ENCODE measurements at regions not wholly inside any gene's neighbourhood (a gene's known extent, or its start where the extent isn't known, plus 50 kb on each side); places are given as distances from the start of the nearest gene placed in this dataset.

GRCh38 chr14:95018821-95019220, 138.5 kb downstream of the DICER1 start:
- no peaks in the 10 kb centered on the region; a peak in 1 of 7 replicates for H3K36me3 Mint-ChIP-seq (ENCODE audit: insufficient read depth in 1 of 3, low read depth in 3 of 3)

More at GRCh38 chr14:95018821-95019220, 138.5 kb downstream of the DICER1 start:
- no peak overlapping the region for H4K91ac ChIP-seq (ENCODE audit: insufficient read length, low read depth, low read length)
- DNase-seq, result no peak
- H2BK120ac ChIP-seq (ENCODE audit: low read depth, low read length, poor library complexity, severe bottlenecking), result no peak overlapping the region
- H2AFZ ChIP-seq (ENCODE audit: low read length), result no peak overlapping the region
- H4K20me1 ChIP-seq (ENCODE audit: control insufficient read depth, insufficient read depth, insufficient read length), result no peaks in the 10 kb centered on the region
- no peak overlapping the region for H3K27ac Mint-ChIP-seq
- no peak overlapping the region for H3K9ac ChIP-seq (ENCODE audit: extremely low read depth, insufficient read length, low read length)
- no peak overlapping the region for H3K4me2 ChIP-seq (ENCODE audit: insufficient read depth, insufficient read length, low read length)
- peaks cover 0 to 2% of the 10 kb centered on the region in 2 experiments; a peak in 1 of 5 replicates for H3K9me3 Mint-ChIP-seq
- no peak overlapping the region for H2BK15ac ChIP-seq (ENCODE audit: low read depth, low read length)
- no peak overlapping the region for H3K4me3 Mint-ChIP-seq
- no peak overlapping the region for H2BK12ac ChIP-seq (ENCODE audit: insufficient read length, low read depth, low read length)
- no peak overlapping the region for H2BK5ac ChIP-seq (ENCODE audit: insufficient read length, low read length)
- H2BK20ac ChIP-seq (ENCODE audit: low read depth, low read length, poor library complexity, severe bottlenecking), result no peak overlapping the region
- no peak overlapping the region for H4K8ac ChIP-seq (replicated peaks; ENCODE audit: insufficient read length, low read depth, low read length)
- no peaks in the 10 kb centered on the region; a peak in 1 of 4 replicates for H3K4me1 Mint-ChIP-seq
- H3K56ac ChIP-seq (ENCODE audit: insufficient read length, low read depth, low read length), result no peak overlapping the region
- H3K14ac ChIP-seq (ENCODE audit: insufficient read depth, low read length), result no peak overlapping the region
- no peaks in the 10 kb centered on the region for H3K27me3 Mint-ChIP-seq (ENCODE audit: low read depth)
- no peak overlapping the region for H3K27ac ChIP-seq (ENCODE audit: insufficient read length, low read depth, low read length)
- H4K5ac ChIP-seq (ENCODE audit: insufficient read length, low read depth, low read length), result no peak overlapping the region
- H2AK5ac ChIP-seq (ENCODE audit: insufficient read length, low read length), result no peak overlapping the region
- no peak overlapping the region for H3K23ac ChIP-seq (ENCODE audit: insufficient read length, low read depth, low read length)
- H3K18ac ChIP-seq (ENCODE audit: insufficient read length, low read depth, low read length), result no peak overlapping the region
- H3K23me2 ChIP-seq (ENCODE audit: insufficient read length, low read depth, low read length, poor library complexity, severe bottlenecking), result no peaks in the 10 kb centered on the region
- no peaks in the 10 kb centered on the region for H3K9me3 ChIP-seq (ENCODE audit: control insufficient read depth, low read depth, low read length)
- no peaks in the 10 kb centered on the region for H3K79me2 ChIP-seq (ENCODE audit: insufficient read depth, low read length)
- WGBS (ENCODE audit: extremely low coverage, insufficient read length, low lambda C conversion rate), result no CpG with 5 or more reads among the region's 4 CpGs
- no peaks in the 10 kb centered on the region for H3K4me1 ChIP-seq (ENCODE audit: insufficient read depth, low read length)
- no peak overlapping the region for H3T11ph ChIP-seq (ENCODE audit: low read length)
- no peaks in the 10 kb centered on the region for H3K79me1 ChIP-seq (ENCODE audit: insufficient read depth, low read depth, low read length, poor library complexity, severe bottlenecking)
- H3K4ac ChIP-seq (ENCODE audit: low read depth, low read length), result no peak overlapping the region
- no peaks in the 10 kb centered on the region for H3K27me3 ChIP-seq (ENCODE audit: insufficient read depth, low read length)
- no peak for TF ChIP-seq CTCF (conservative IDR thresholded peaks at IDR 0.05)

Measured in H9 (cell line).